ENCODE measurements at regions not wholly inside any gene's neighbourhood (a gene's known extent, or its start where the extent isn't known, plus 50 kb on each side); places are given as distances from the start of the nearest gene placed in this dataset.

DNA sequence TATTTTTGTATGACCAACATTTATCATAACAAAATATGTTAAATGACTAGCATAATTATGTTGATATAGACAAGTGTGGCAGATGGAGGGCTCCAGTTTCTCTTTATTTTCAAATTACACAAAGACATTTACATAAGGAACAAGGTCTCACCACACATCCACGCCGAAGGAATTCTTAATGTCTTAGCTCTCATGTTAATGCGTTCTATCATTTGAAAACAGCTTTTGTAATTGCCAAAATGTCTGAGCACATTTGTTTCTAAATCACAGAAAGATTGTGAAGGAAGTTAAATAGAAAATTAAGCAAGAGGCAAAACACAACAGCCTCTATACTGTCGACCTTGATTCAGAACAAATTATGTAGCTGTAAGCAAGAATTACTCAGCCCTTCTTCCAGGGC is 223.0 kb upstream of the NR5A2 start:
- TF ChIP-seq ZC3H10 (CRISPR knock-in tag; IDR thresholded peaks at IDR 0.05) (no peak), ARNTL (CRISPR knock-in tag; IDR thresholded peaks at IDR 0.05; ENCODE audit: borderline replicate concordance, low read depth) (no peak), ZNF8 (CRISPR knock-in tag; IDR thresholded peaks at IDR 0.05) (no peak), OSR1 (CRISPR knock-in tag; IDR thresholded peaks at IDR 0.05) (no peak), ESRRG (CRISPR knock-in tag; IDR thresholded peaks at IDR 0.05) (no peak), TCF4 (CRISPR knock-in tag; IDR thresholded peaks at IDR 0.05; ENCODE audit: borderline replicate concordance) (no peak)
- TF ChIP-seq, protein P1, sequence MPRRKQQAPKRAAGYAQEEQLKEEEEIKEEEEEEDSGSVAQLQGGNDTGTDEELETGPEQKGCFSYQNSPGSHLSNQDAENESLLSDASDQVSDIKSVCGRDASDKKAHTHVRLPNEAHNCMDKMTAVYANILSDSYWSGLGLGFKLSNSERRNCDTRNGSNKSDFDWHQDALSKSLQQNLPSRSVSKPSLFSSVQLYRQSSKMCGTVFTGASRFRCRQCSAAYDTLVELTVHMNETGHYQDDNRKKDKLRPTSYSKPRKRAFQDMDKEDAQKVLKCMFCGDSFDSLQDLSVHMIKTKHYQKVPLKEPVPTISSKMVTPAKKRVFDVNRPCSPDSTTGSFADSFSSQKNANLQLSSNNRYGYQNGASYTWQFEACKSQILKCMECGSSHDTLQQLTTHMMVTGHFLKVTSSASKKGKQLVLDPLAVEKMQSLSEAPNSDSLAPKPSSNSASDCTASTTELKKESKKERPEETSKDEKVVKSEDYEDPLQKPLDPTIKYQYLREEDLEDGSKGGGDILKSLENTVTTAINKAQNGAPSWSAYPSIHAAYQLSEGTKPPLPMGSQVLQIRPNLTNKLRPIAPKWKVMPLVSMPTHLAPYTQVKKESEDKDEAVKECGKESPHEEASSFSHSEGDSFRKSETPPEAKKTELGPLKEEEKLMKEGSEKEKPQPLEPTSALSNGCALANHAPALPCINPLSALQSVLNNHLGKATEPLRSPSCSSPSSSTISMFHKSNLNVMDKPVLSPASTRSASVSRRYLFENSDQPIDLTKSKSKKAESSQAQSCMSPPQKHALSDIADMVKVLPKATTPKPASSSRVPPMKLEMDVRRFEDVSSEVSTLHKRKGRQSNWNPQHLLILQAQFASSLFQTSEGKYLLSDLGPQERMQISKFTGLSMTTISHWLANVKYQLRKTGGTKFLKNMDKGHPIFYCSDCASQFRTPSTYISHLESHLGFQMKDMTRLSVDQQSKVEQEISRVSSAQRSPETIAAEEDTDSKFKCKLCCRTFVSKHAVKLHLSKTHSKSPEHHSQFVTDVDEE (CRISPR knock-in tag; IDR thresholded peaks at IDR 0.05) = no peak

DNA sequence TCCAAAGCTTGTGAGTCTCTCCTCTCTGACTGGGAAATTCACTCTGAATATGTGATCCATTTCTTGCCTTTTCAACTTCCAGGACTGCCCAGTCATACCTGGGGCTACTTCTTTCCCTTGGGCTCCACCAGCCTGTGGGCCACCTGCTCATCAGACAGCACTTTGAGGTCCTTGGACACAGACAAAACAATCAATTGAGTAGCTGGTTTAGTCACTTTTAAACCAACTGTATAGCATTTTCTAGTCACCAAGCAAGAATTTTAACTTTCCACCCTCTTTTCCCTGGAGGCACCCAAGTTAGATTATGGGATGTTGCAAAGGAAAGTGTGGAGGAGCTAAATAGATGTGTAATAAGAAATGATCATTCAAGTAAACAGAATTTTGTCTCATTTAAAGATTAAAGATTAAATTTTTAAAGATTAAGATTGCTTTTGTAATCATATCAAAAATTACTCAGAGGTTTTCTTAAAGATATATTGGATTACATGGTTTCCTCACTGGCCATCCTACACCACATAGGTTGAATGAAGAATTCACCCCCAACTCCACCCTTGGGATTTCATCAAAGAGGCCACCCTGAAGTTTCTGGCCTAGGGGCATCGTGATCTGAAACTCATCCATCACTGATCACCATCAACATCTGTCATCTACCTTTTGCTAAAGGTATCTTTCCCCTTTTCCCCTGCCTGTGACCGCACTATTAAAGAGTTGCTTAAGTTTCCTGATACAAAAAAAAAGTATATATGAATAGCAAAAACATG is 219.2 kb upstream of the NR5A2 start:
- no peak for ATAC-seq
- TF ChIP-seq CSDC2 (CRISPR knock-in tag; IDR thresholded peaks at IDR 0.05) (no peak), ZFP3 (CRISPR knock-in tag; IDR thresholded peaks at IDR 0.05) (no peak), ZNF565 (CRISPR knock-in tag; conservative IDR thresholded peaks at IDR 0.05; ENCODE audit: low read depth) (no peak), TOX (CRISPR knock-in tag; IDR thresholded peaks at IDR 0.05; ENCODE audit: borderline replicate concordance) (no peak), ZNF70 (CRISPR knock-in tag; IDR thresholded peaks at IDR 0.05) (no peak), ISL1 (CRISPR knock-in tag; IDR thresholded peaks at IDR 0.05) (no peak), TCF4 (CRISPR knock-in tag; IDR thresholded peaks at IDR 0.05; ENCODE audit: borderline replicate concordance) (no peak), SNAI2 (CRISPR knock-in tag; IDR thresholded peaks at IDR 0.05) (no peak), OSR1 (CRISPR knock-in tag; IDR thresholded peaks at IDR 0.05) (no peak), PPARA (CRISPR knock-in tag; IDR thresholded peaks at IDR 0.05; ENCODE audit: borderline replicate concordance) (no peak), BACH2 (CRISPR knock-in tag; IDR thresholded peaks at IDR 0.05; ENCODE audit: borderline replicate concordance) (no peak), ARNTL (CRISPR knock-in tag; IDR thresholded peaks at IDR 0.05; ENCODE audit: borderline replicate concordance, low read depth) (no peak), ZFP30 (CRISPR knock-in tag; IDR thresholded peaks at IDR 0.05) (no peak), ZC3H10 (CRISPR knock-in tag; IDR thresholded peaks at IDR 0.05) (no peak)
- TF ChIP-seq, protein P2, sequence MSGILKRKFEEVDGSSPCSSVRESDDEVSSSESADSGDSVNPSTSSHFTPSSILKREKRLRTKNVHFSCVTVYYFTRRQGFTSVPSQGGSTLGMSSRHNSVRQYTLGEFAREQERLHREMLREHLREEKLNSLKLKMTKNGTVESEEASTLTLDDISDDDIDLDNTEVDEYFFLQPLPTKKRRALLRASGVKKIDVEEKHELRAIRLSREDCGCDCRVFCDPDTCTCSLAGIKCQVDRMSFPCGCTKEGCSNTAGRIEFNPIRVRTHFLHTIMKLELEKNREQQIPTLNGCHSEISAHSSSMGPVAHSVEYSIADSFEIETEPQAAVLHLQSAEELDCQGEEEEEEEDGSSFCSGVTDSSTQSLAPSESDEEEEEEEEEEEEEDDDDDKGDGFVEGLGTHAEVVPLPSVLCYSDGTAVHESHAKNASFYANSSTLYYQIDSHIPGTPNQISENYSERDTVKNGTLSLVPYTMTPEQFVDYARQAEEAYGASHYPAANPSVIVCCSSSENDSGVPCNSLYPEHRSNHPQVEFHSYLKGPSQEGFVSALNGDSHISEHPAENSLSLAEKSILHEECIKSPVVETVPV (CRISPR knock-in tag; IDR thresholded peaks at IDR 0.05) = no peak
- TF ChIP-seq, protein P1 (CRISPR knock-in tag; IDR thresholded peaks at IDR 0.05) = no peak
- TF ChIP-seq, protein P3, sequence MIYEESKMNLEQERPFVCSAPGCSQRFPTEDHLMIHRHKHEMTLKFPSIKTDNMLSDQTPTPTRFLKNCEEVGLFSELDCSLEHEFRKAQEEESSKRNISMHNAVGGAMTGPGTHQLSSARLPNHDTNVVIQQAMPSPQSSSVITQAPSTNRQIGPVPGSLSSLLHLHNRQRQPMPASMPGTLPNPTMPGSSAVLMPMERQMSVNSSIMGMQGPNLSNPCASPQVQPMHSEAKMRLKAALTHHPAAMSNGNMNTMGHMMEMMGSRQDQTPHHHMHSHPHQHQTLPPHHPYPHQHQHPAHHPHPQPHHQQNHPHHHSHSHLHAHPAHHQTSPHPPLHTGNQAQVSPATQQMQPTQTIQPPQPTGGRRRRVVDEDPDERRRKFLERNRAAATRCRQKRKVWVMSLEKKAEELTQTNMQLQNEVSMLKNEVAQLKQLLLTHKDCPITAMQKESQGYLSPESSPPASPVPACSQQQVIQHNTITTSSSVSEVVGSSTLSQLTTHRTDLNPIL (CRISPR knock-in tag; IDR thresholded peaks at IDR 0.05; ENCODE audit: low read depth) = no peak
- TF ChIP-seq, protein P4, sequence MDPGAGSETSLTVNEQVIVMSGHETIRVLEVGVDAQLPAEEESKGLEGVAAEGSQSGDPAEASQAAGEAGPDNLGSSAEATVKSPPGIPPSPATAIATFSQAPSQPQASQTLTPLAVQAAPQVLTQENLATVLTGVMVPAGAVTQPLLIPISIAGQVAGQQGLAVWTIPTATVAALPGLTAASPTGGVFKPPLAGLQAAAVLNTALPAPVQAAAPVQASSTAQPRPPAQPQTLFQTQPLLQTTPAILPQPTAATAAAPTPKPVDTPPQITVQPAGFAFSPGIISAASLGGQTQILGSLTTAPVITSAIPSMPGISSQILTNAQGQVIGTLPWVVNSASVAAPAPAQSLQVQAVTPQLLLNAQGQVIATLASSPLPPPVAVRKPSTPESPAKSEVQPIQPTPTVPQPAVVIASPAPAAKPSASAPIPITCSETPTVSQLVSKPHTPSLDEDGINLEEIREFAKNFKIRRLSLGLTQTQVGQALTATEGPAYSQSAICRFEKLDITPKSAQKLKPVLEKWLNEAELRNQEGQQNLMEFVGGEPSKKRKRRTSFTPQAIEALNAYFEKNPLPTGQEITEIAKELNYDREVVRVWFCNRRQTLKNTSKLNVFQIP (CRISPR knock-in tag; IDR thresholded peaks at IDR 0.05; ENCODE audit: borderline replicate concordance, low read depth) = no peak
- TF ChIP-seq, protein P5, sequence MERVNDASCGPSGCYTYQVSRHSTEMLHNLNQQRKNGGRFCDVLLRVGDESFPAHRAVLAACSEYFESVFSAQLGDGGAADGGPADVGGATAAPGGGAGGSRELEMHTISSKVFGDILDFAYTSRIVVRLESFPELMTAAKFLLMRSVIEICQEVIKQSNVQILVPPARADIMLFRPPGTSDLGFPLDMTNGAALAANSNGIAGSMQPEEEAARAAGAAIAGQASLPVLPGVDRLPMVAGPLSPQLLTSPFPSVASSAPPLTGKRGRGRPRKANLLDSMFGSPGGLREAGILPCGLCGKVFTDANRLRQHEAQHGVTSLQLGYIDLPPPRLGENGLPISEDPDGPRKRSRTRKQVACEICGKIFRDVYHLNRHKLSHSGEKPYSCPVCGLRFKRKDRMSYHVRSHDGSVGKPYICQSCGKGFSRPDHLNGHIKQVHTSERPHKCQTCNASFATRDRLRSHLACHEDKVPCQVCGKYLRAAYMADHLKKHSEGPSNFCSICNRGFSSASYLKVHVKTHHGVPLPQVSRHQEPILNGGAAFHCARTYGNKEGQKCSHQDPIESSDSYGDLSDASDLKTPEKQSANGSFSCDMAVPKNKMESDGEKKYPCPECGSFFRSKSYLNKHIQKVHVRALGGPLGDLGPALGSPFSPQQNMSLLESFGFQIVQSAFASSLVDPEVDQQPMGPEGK (CRISPR knock-in tag; IDR thresholded peaks at IDR 0.05; ENCODE audit: borderline replicate concordance) = no peak

More for the DNA sequence above, 223.0 kb upstream of the NR5A2 start:
- ATAC-seq = no peak
